Activated naive CD8-positive, alpha-beta T cell treated with anti-CD3 and anti-CD28 coated beads for 36 hours (primary cell): ENCODE measurements at regions not wholly inside any gene's neighbourhood (a gene's known extent, or its start where the extent isn't known, plus 50 kb on each side); places are given as distances from the start of the nearest gene placed in this dataset.

ENCODE experiments used
- DNase-seq: peaks from one replicate; pipeline ENCODE4 v3.0.0; 2021
- H3K27ac Mint-ChIP-seq: one replicate; pipeline ENCODE4 v1.8.0; 2022; ENCODE audit warnings: mild to moderate bottlenecking, moderate library complexity, mixed read lengths
- H3K27me3 Mint-ChIP-seq: one replicate; pipeline ENCODE4 v1.8.0; 2022; ENCODE audit warnings: mild to moderate bottlenecking, mixed read lengths
- H3K36me3 Mint-ChIP-seq: one replicate; pipeline ENCODE4 v1.8.0; 2021; ENCODE audit warnings: mild to moderate bottlenecking, mixed read lengths
- H3K4me1 Mint-ChIP-seq: one replicate; pipeline ENCODE4 v1.8.0; 2021; ENCODE audit warnings: mixed read lengths
- H3K4me3 Mint-ChIP-seq: one replicate; pipeline ENCODE4 v1.8.0; 2022; ENCODE audit warnings: mild to moderate bottlenecking, moderate library complexity, mixed read lengths
- H3K9me3 Mint-ChIP-seq: one replicate; pipeline ENCODE4 v1.8.0; 2022; ENCODE audit warnings: mixed read lengths

GRCh38 chr12:63276537-63277365, 125.8 kb upstream of the AVPR1A start:
- no peaks in the 10 kb centered on the region for H3K36me3 Mint-ChIP-seq
- H3K27me3 Mint-ChIP-seq, result no peaks in the 10 kb centered on the region
- H3K9me3 Mint-ChIP-seq, result no peaks in the 10 kb centered on the region
- no peak overlapping the region for H3K4me3 Mint-ChIP-seq
- peak; percentile 1 for DNase-seq
- H3K27ac Mint-ChIP-seq, result no peak overlapping the region
- H3K4me1 Mint-ChIP-seq, result no peaks in the 10 kb centered on the region

DNA sequence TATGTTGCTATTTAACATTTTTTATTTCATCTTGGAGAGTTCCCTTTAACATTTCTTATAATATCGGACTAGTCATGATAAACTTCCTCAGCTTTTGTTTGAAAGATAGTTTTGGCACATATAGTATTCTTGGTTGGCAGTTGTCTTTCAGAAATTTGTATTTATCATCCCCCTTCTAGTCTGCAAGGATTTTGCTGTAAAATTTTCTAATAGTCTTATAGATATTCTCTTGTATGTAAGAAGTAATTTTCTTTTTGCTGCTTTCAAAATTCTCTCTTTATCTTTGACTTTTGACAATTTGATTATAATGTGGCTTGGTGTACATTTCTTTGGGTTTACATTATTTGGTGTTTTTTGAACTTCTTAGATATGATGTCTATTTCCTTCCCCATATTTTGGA, 116.0 kb upstream of the AVPR1A start:
- Mint-ChIP-seq H3K4me1 (no peaks in the 10 kb centered on the region), H3K36me3 (no peaks in the 10 kb centered on the region), H3K27ac (no peak overlapping the region), H3K9me3 (peaks cover 19% of the 10 kb centered on the region), H3K27me3 (no peaks in the 10 kb centered on the region), H3K4me3 (no peak overlapping the region)
- DNase-seq, result no peak

DNA sequence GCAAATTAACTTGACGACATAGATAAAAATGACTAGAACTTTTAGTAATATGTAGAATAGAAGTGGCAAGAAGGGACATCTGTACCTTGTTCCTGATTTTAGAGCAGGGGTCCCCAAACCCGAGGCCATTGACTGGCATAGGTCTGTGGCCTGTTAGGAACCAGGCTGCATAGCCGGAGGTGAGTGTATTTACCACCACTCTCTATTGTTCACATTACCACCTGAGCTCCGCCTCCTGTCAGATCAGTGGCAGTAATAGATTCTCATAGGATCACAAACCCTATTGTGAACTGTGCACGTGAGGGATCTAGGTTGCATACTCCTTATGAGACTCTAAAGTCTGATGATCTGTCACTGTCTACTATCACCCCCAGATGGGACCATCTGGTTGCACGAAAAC, 113.6 kb upstream of the AVPR1A start:
- H3K9me3 Mint-ChIP-seq, result peaks cover 19% of the 10 kb centered on the region
- DNase-seq, result no peak
- no peak overlapping the region for H3K4me3 Mint-ChIP-seq
- H3K27me3 Mint-ChIP-seq, result no peaks in the 10 kb centered on the region
- no peaks in the 10 kb centered on the region for H3K4me1 Mint-ChIP-seq
- H3K27ac Mint-ChIP-seq, result no peak overlapping the region
- H3K36me3 Mint-ChIP-seq, result no peaks in the 10 kb centered on the region

GRCh38 chr12:63250486-63250885, 99.5 kb upstream of the AVPR1A start:
- Mint-ChIP-seq H3K9me3 (peaks cover 2% of the 10 kb centered on the region), H3K4me3 (no peak overlapping the region), H3K27me3 (no peaks in the 10 kb centered on the region), H3K27ac (no peak overlapping the region), H3K4me1 (no peaks in the 10 kb centered on the region), H3K36me3 (no peaks in the 10 kb centered on the region)
- DNase-seq, result no peak

- H3K27me3 Mint-ChIP-seq, result no peaks in the 10 kb centered on the region
- no peaks in the 10 kb centered on the region for H3K4me1 Mint-ChIP-seq
- no peak for DNase-seq
- no peak overlapping the region for H3K4me3 Mint-ChIP-seq
- H3K9me3 Mint-ChIP-seq, result peaks cover 8% of the 10 kb centered on the region
- H3K36me3 Mint-ChIP-seq, result no peaks in the 10 kb centered on the region
- H3K27ac Mint-ChIP-seq, result no peak overlapping the region
Measured at GRCh38 chr12:63238892-63239291, 87.9 kb upstream of the AVPR1A start.

DNA sequence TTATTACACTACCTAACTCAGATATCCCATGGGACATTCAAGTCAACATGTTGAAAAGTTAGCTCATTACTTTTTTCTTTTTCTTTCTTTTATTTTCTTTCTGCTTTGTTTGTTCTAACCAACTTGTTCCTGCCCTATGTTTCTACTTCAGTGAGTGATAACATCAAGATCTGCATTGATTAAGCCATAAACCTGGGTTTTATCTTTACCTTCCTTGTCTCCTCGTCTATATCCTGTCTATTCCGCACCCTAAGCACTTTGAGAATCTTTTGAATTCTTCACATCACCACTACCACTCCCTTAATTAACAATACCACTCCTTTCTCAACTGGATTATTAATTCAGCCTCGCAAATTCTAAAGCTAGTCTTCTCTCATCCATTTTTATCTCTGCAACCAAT, 81.9 kb upstream of the AVPR1A start:
- no peak for DNase-seq
- Mint-ChIP-seq H3K27me3 (no peaks in the 10 kb centered on the region), H3K4me1 (no peaks in the 10 kb centered on the region), H3K36me3 (no peaks in the 10 kb centered on the region), H3K27ac (no peak overlapping the region), H3K9me3 (no peaks in the 10 kb centered on the region), H3K4me3 (no peak overlapping the region)

DNA sequence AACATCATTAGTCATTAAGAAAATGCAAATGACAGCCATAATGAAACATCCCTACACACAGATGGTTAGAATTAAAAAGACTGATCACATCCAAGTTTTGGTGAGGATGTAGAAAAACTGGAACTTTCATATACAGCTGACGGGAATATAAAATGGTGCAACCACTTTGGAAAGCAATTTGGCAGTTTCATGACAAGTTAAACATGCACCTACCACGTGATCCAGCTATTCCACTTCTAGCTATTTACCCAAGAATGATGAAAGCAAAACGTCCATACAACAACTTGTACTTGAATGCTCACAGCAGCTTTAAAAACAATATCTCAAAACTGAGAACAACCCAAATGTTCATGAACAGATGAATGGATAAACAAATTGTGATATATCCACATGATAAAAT, 77.9 kb upstream of the AVPR1A start:
- H3K4me1 Mint-ChIP-seq, result no peaks in the 10 kb centered on the region
- H3K27me3 Mint-ChIP-seq, result no peaks in the 10 kb centered on the region
- no peaks in the 10 kb centered on the region for H3K9me3 Mint-ChIP-seq
- no peak overlapping the region for H3K27ac Mint-ChIP-seq
- no peak overlapping the region for H3K4me3 Mint-ChIP-seq
- DNase-seq, result no peak
- H3K36me3 Mint-ChIP-seq, result no peaks in the 10 kb centered on the region

GRCh38 chr12:63226792-63227463, 75.9 kb upstream of the AVPR1A start:
- no peaks in the 10 kb centered on the region for H3K9me3 Mint-ChIP-seq
- H3K4me1 Mint-ChIP-seq, result no peaks in the 10 kb centered on the region
- no peaks in the 10 kb centered on the region for H3K36me3 Mint-ChIP-seq
- no peaks in the 10 kb centered on the region for H3K27me3 Mint-ChIP-seq
- DNase-seq, result no peak
- H3K4me3 Mint-ChIP-seq, result no peak overlapping the region
- no peak overlapping the region for H3K27ac Mint-ChIP-seq

GRCh38 chr12:63224396-63224795, 73.4 kb upstream of the AVPR1A start:
- no peak overlapping the region for H3K27ac Mint-ChIP-seq
- no peaks in the 10 kb centered on the region for H3K9me3 Mint-ChIP-seq
- H3K36me3 Mint-ChIP-seq, result no peaks in the 10 kb centered on the region
- H3K4me3 Mint-ChIP-seq, result no peak overlapping the region
- no peaks in the 10 kb centered on the region for H3K27me3 Mint-ChIP-seq
- H3K4me1 Mint-ChIP-seq, result no peaks in the 10 kb centered on the region
- DNase-seq, result no peak

DNA sequence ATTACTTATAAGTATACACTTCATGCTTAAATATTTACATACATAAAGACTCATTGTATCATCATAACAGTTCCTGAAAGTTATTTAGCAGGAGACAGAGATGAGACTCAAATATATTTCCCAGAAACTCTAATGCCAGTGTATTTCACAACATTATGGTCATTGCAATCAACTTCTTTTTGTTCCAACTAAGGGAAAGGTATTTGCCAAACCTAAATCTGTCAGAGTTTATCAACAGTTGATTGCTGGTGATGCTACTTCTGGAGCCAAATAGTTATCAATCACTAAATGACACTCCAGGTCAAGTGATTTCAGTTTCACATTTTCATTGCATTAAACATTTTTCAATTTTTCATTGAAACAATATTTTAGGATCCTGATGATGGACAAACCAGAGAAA, 72.1 kb upstream of the AVPR1A start:
- no peak for DNase-seq
- H3K27me3 Mint-ChIP-seq, result no peaks in the 10 kb centered on the region
- no peaks in the 10 kb centered on the region for H3K9me3 Mint-ChIP-seq
- no peak overlapping the region for H3K4me3 Mint-ChIP-seq
- H3K4me1 Mint-ChIP-seq, result no peaks in the 10 kb centered on the region
- H3K36me3 Mint-ChIP-seq, result no peaks in the 10 kb centered on the region
- H3K27ac Mint-ChIP-seq, result no peak overlapping the region

DNA sequence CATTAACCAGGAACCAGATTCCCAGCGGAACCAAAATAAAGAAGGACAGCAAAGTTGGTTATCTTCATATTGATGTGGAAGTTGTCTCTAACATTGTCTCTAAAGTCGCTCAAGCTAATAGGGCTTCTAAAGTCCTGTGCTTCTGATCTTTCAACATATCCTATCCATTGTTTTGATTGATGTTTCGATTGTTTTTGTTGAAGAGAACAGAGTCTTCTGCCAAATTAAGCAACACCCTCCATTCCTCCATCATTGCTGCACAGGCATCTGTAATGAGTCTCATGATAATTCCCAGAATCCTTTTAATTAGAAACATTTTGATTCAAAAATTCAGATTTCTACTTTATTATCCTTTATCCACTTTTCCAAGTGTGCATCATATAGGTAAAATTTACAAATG, 71.6 kb upstream of the AVPR1A start:
- Mint-ChIP-seq H3K4me3 (no peak overlapping the region), H3K27me3 (no peaks in the 10 kb centered on the region), H3K27ac (no peak overlapping the region), H3K36me3 (no peaks in the 10 kb centered on the region), H3K4me1 (no peaks in the 10 kb centered on the region), H3K9me3 (no peaks in the 10 kb centered on the region)
- no peak for DNase-seq

- DNase-seq, result no peak
- Mint-ChIP-seq H3K4me3 (no peak overlapping the region), H3K27me3 (no peaks in the 10 kb centered on the region), H3K27ac (no peak overlapping the region), H3K4me1 (no peaks in the 10 kb centered on the region), H3K36me3 (no peaks in the 10 kb centered on the region), H3K9me3 (no peaks in the 10 kb centered on the region)
Measured at GRCh38 chr12:63220921-63221320, 69.9 kb upstream of the AVPR1A start.

DNA sequence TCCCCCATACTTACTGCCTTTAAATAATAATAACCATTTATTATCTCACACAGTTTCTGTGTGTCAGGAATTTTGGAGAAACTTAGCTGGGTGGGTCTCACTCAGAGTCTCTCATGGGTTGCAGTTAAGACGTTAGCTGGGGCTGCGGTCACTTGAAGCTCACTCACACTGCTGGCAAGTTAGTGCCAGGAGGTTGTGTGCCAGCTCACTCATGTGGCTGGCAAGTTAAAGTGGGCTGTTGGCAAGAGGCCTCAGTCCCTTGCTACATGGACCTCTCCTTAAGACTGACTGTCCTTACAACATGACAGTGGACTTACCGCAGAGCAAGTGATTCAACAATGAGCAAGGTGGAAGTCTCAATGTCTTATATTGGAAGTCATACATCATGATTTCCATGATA, 61.3 kb upstream of the AVPR1A start:
- no peaks in the 10 kb centered on the region for H3K36me3 Mint-ChIP-seq
- H3K27me3 Mint-ChIP-seq, result no peaks in the 10 kb centered on the region

GRCh38 chr12:63208956-63209355, 58.0 kb upstream of the AVPR1A start:
- no peak overlapping the region for H3K4me3 Mint-ChIP-seq
- H3K27me3 Mint-ChIP-seq, result no peaks in the 10 kb centered on the region
- no peaks in the 10 kb centered on the region for H3K36me3 Mint-ChIP-seq
- H3K27ac Mint-ChIP-seq, result no peak overlapping the region
- H3K4me1 Mint-ChIP-seq, result no peaks in the 10 kb centered on the region
- no peaks in the 10 kb centered on the region for H3K9me3 Mint-ChIP-seq
- no peak for DNase-seq

More for the DNA sequence above, 61.3 kb upstream of the AVPR1A start:
- Mint-ChIP-seq H3K27ac (no peak overlapping the region), H3K9me3 (no peaks in the 10 kb centered on the region), H3K4me3 (no peak overlapping the region), H3K4me1 (no peaks in the 10 kb centered on the region)
- no peak for DNase-seq

GRCh38 chr12:63206909-63207308, 55.9 kb upstream of the AVPR1A start:
- no peak for DNase-seq
- Mint-ChIP-seq H3K36me3 (no peaks in the 10 kb centered on the region), H3K4me3 (no peak overlapping the region), H3K4me1 (no peaks in the 10 kb centered on the region), H3K27ac (no peak overlapping the region), H3K27me3 (no peaks in the 10 kb centered on the region), H3K9me3 (no peaks in the 10 kb centered on the region)

- no peak overlapping the region for H3K4me3 Mint-ChIP-seq
- H3K27me3 Mint-ChIP-seq, result no peaks in the 10 kb centered on the region
- peak overlapping the region; percentile 4 for H3K27ac Mint-ChIP-seq
- H3K4me1 Mint-ChIP-seq, result no peaks in the 10 kb centered on the region
- peaks cover under 1% of the 10 kb centered on the region for H3K9me3 Mint-ChIP-seq
- no peaks in the 10 kb centered on the region for H3K36me3 Mint-ChIP-seq
- no peak for DNase-seq
Measured at GRCh38 chr12:63206494-63206893, 55.5 kb upstream of the AVPR1A start.
